AG10803 (cell line): ENCODE measurements at regions not wholly inside any gene's neighbourhood (a gene's known extent, or its start where the extent isn't known, plus 50 kb on each side); places are given as distances from the start of the nearest gene placed in this dataset.

Source experiments
- DNase-seq: peaks from one replicate; pipeline ENCODE4 v3.0.0; 2010; ENCODE audit warnings: low read depth
- H3K4me3 ChIP-seq: 2 replicates; pipeline ENCODE4 v1.5.1; 2011; ENCODE audit warnings: mild to moderate bottlenecking, low read length, control low read depth
- CTCF ChIP-seq: conservative IDR thresholded peaks from 2 replicates; pipeline ENCODE4 v1.5.1; 2011; ENCODE audit warnings: mild to moderate bottlenecking, low read length, control low read depth, inconsistent platforms

GRCh38 chr13:85666356-85666755 lies 132.9 kb downstream of the SLITRK6 start:
- no peak for DNase-seq
- no peak for TF ChIP-seq CTCF
- H3K4me3 ChIP-seq, result no peak overlapping the region

- no peak for TF ChIP-seq CTCF
- no peak overlapping the region for H3K4me3 ChIP-seq
- no peak for DNase-seq
Observed at GRCh38 chr13:85665286-85665685, 133.9 kb downstream of the SLITRK6 start.

- TF ChIP-seq CTCF, result no peak
- DNase-seq, result no peak
- H3K4me3 ChIP-seq, result no peak overlapping the region
Observed at GRCh38 chr13:85663856-85664255, 135.4 kb downstream of the SLITRK6 start.

- TF ChIP-seq CTCF, result no peak
- DNase-seq, result no peak
- H3K4me3 ChIP-seq, result no peak overlapping the region
Observed at GRCh38 chr13:85662186-85662585, 137.0 kb downstream of the SLITRK6 start.

GRCh38 chr13:85661675-85662074 lies 137.5 kb downstream of the SLITRK6 start:
- no peak for TF ChIP-seq CTCF
- DNase-seq, result no peak
- H3K4me3 ChIP-seq, result no peak overlapping the region

- no peak overlapping the region for H3K4me3 ChIP-seq
- DNase-seq, result no peak
- no peak for TF ChIP-seq CTCF
Observed at GRCh38 chr13:85659493-85659892, 139.7 kb downstream of the SLITRK6 start.

GRCh38 chr13:85657942-85658341 lies 141.3 kb downstream of the SLITRK6 start:
- TF ChIP-seq CTCF, result no peak
- DNase-seq, result no peak
- H3K4me3 ChIP-seq, result no peak overlapping the region
